ENCODE measurements at regions not wholly inside any gene's neighbourhood (a gene's known extent, or its start where the extent isn't known, plus 50 kb on each side); places are given as distances from the start of the nearest gene placed in this dataset.
"Not testable (repeated sequence)": the region's sequence is repeated elsewhere in the genome, so short reads cannot be mapped to it uniquely, and the experiment has no call there.

GRCh38 chr12:25615119-25615518 lies 62.0 kb upstream of the LMNTD1 start:
- in situ Hi-C loops (cut with HindIII; ENCODE audit: low sequenced_read_pairs) = no loop called here
- DNase-seq (ENCODE audit: low spot score) = no peak

- in situ Hi-C loops (cut with HindIII; ENCODE audit: low sequenced_read_pairs) = no loop called here
- DNase-seq (ENCODE audit: low spot score) = no peak
Observed at GRCh38 chr12:25616286-25616685, 63.2 kb upstream of the LMNTD1 start.

DNA sequence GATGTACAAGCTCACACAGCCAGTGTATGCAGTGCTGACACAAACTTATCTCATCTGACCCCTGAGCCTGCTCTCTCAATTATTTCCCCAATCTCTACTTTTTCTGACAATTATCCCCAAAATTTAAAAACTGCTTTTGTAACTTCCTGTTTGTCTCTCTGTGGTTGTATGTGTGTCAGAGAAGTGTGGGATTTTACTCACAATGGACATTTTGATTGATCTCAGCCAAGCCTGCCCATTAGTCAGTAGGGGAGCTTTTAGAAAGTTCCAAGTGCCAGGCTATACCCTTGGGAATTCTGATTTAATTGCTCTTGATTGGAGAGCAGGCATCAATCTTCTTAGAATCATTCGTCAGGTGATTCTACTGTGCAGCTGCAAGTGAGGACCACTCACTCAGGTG lies 64.9 kb upstream of the LMNTD1 start:
- DNase-seq (ENCODE audit: low spot score) = no peak
- in situ Hi-C loops (cut with HindIII; ENCODE audit: low sequenced_read_pairs) = no loop called here

DNA sequence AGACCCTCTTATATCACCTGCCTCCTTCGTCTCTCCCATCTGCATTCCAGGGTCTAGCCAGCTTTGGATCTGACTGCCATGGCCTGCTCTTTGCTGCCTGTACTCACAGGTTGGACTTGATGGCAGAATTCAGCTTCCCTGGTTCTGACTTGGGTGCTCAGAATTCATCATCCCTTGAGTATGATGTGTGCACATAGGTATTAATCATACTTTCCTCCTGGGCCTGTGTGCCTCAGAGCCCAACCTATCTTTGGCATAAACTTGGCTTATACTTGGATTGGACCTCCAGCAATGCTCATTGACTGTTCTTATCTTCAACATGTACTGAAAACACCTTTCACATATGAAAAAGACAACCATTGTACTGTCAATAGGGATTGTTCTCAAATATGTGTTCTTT lies 70.7 kb upstream of the LMNTD1 start:
- no peak for DNase-seq (ENCODE audit: low spot score)
- in situ Hi-C loops (cut with HindIII; ENCODE audit: low sequenced_read_pairs) = no loop called here

- no peak for DNase-seq (ENCODE audit: low spot score)
- in situ Hi-C loops (cut with HindIII; ENCODE audit: low sequenced_read_pairs) = no loop called here
Observed at GRCh38 chr12:25625146-25625545, 72.1 kb upstream of the LMNTD1 start.

GRCh38 chr12:25629341-25629740 lies 76.3 kb upstream of the LMNTD1 start:
- in situ Hi-C loops (cut with HindIII; ENCODE audit: low sequenced_read_pairs) = no loop called here
- no peak for DNase-seq (ENCODE audit: low spot score)

- DNase-seq (ENCODE audit: low spot score); in situ Hi-C loops (cut with HindIII; ENCODE audit: low sequenced_read_pairs): not testable (repeated sequence)
Observed at GRCh38 chr12:25630735-25631515, 77.8 kb upstream of the LMNTD1 start.

GRCh38 chr12:25633149-25633548 lies 80.1 kb upstream of the LMNTD1 start:
- in situ Hi-C loops (cut with HindIII; ENCODE audit: low sequenced_read_pairs); DNase-seq (ENCODE audit: low spot score): not testable (repeated sequence)

DNA sequence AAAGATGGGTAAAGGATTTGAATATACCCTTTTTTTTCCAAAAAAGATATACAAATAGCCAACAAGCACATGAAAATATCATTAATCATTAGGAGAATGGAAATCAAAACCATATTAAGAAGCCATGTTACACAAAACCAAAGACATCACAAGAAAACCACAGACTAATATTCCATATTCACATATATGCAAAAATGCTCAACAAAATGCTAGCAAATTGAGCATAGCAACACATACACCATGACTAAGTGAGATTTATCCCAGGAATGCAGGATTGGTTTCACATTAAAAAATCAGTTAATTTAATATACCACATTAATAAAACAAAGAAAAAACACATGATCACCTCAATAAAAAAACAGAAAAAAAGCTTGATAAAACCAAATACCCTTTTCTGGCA lies 84.7 kb upstream of the LMNTD1 start:
- in situ Hi-C loops (cut with HindIII; ENCODE audit: low sequenced_read_pairs) = no loop called here
- DNase-seq (ENCODE audit: low spot score) = no peak

GRCh38 chr12:25639406-25639805 lies 86.3 kb upstream of the LMNTD1 start:
- in situ Hi-C loops (cut with HindIII; ENCODE audit: low sequenced_read_pairs) = no loop called here
- DNase-seq (ENCODE audit: low spot score) = no peak

- no peak for DNase-seq (ENCODE audit: low spot score)
- in situ Hi-C loops (cut with HindIII; ENCODE audit: low sequenced_read_pairs) = no loop called here
Observed at GRCh38 chr12:25644979-25645378, 91.9 kb upstream of the LMNTD1 start.

DNA sequence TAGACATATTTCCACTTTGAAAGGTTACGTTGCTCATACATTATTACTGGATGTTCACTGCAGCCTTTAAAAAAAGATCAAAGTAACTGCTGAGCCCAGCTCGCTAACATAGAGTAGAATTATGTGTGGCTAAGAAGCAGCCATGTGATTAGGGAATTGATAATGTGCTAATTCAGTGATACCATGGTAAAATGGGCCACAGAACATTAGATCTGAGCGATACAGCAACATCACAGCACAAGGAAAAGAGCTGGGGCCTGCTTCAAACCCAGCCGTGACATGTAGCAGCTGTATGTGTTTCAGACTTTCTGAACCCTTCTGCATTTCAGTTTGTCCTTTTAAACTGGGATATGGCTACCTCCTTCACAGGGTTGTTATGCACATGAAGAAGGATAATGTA lies 92.3 kb upstream of the LMNTD1 start:
- in situ Hi-C loops (cut with HindIII; ENCODE audit: low sequenced_read_pairs) = no loop called here
- no peak for DNase-seq (ENCODE audit: low spot score)

GRCh38 chr12:25651931-25652330 lies 98.8 kb upstream of the LMNTD1 start:
- in situ Hi-C loops (cut with HindIII; ENCODE audit: low sequenced_read_pairs) = no loop called here
- no peak for DNase-seq (ENCODE audit: low spot score)

- in situ Hi-C loops (cut with HindIII; ENCODE audit: low sequenced_read_pairs) = no loop called here
Observed at GRCh38 chr12:25652371-25652770, 99.3 kb upstream of the LMNTD1 start.

DNA sequence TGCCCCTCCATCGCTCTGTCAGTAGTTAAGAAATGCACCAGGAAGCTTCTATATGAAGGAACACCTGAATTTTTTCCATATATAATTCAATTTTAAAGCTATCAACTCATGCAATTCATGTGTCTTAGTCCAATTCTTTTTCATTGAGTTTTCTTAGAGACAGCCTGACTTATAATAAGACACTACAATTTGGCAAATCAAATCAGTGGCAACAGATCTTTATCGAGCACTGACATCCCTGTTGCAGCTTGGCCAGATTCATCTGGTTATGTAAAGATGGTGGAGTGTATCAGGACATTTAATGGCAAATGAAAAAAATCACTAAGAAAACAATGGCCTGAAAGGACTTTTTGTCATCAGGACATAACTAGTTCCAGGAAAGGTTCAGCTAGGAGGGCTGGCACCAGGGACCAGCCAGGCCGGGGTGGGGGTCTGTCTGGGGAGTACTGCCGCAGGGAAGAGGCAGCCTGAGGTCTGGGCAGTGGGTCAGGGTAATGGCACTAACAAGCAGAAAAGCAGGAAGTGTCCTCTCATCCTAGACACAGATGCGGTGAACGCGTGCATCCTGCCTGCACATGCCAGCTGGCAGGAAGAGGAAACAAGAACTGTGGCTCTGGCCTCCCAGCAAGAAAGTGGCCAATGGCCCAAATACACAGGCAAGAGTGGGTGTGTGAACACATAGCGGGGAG lies 100.5 kb upstream of the LMNTD1 start:
- peak; percentile 10 for DNase-seq (ENCODE audit: low spot score)
- in situ Hi-C loops (cut with HindIII; ENCODE audit: low sequenced_read_pairs) = no loop called here

More at GRCh38 chr12:25652371-25652770, 99.3 kb upstream of the LMNTD1 start:
- DNase-seq (ENCODE audit: low spot score) = no peak

- in situ Hi-C loops (cut with HindIII; ENCODE audit: low sequenced_read_pairs) = no loop called here
Observed at GRCh38 chr12:25655702-25656101, 102.6 kb upstream of the LMNTD1 start.

DNA sequence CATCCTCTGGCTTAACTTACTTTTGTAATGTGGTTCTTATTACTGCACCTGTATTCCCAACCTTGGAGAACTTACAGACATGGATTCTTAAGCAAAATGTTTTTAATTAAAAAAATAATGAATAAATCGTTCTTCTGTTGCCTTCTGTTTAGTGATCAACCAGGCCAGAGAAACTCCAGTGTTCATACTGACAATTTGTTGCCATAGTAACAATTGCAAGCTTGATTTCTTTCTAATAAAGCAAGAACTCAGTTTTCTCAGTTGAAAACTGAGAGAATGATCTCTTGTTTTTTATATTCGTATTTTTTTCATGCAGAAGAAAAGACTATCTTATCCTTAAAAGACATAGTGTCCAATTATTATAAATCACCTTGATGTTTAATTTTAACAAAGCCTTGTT lies 106.5 kb upstream of the LMNTD1 start:
- DNase-seq (ENCODE audit: low spot score) = no peak
- in situ Hi-C loops (cut with HindIII; ENCODE audit: low sequenced_read_pairs) = no loop called here

More at GRCh38 chr12:25655702-25656101, 102.6 kb upstream of the LMNTD1 start:
- no peak for DNase-seq (ENCODE audit: low spot score)

- no peak for DNase-seq (ENCODE audit: low spot score)
- in situ Hi-C loops (cut with HindIII; ENCODE audit: low sequenced_read_pairs) = no loop called here
Observed at GRCh38 chr12:25670076-25671055, 117.3 kb upstream of the LMNTD1 start.

DNA sequence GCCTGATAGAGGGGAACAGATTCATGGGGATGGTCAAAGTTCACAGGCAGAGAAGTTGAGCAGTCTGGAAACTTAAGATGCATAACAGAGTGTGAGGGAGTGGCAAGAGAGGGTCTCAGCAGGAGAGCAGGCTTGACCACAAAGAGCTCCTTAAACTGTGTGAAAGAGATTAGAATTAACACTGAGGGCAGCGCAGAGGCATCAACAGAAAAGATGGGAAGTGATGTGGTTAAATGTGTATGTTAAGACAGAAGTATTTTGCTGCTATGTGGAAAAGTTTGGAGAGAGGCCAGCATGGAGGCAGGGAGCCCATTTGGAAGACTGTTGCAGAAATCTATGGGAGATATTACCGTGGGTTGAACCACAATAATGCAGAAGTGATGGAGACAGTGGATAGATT lies 122.7 kb upstream of the LMNTD1 start:
- no peak for DNase-seq (ENCODE audit: low spot score)
- in situ Hi-C loops (cut with HindIII; ENCODE audit: low sequenced_read_pairs) = no loop called here

Data from G401 (cell line).